HG02798 (cell line): ENCODE measurements at regions not wholly inside any gene's neighbourhood (a gene's known extent, or its start where the extent isn't known, plus 50 kb on each side); places are given as distances from the start of the nearest gene placed in this dataset.

Source experiments
- ATAC-seq: cut with Tn5 transposase; IDR thresholded peaks from one replicate; pipeline ENCODE4 v1.9.1; 2021; ENCODE audit warnings: mild to moderate bottlenecking; ENCODE audit not compliant: unreplicated experiment, poor library complexity

- no peak for ATAC-seq
Measured at GRCh38 chr3:177469216-177469615, 271.9 kb upstream of the TBL1XR1 start.

GRCh38 chr3:177470197-177470941 lies 273.1 kb upstream of the TBL1XR1 start:
- ATAC-seq = no peak

GRCh38 chr3:177471733-177472480 lies 274.6 kb upstream of the TBL1XR1 start:
- ATAC-seq = no peak

- no peak for ATAC-seq
Measured at GRCh38 chr3:177473184-177473583, 275.9 kb upstream of the TBL1XR1 start.

GRCh38 chr3:177473903-177474302 lies 276.6 kb upstream of the TBL1XR1 start:
- ATAC-seq = no peak

GRCh38 chr3:177474652-177475355 lies 277.5 kb upstream of the TBL1XR1 start:
- no peak for ATAC-seq

- no peak for ATAC-seq
Measured at GRCh38 chr3:177475356-177475665, 278.0 kb upstream of the TBL1XR1 start.

GRCh38 chr3:177476495-177476894 lies 279.2 kb upstream of the TBL1XR1 start:
- ATAC-seq = no peak

GRCh38 chr3:177476921-177477435 lies 279.7 kb upstream of the TBL1XR1 start:
- no peak for ATAC-seq

GRCh38 chr3:177478170-177478867 lies 281.0 kb upstream of the TBL1XR1 start:
- no peak for ATAC-seq

GRCh38 chr3:177479630-177480029 lies 282.3 kb upstream of the TBL1XR1 start:
- ATAC-seq = no peak

- no peak for ATAC-seq
Measured at GRCh38 chr3:177481329-177481728, 284.0 kb upstream of the TBL1XR1 start.

GRCh38 chr3:177482048-177482691 lies 284.9 kb upstream of the TBL1XR1 start:
- ATAC-seq = no peak

GRCh38 chr3:177483182-177483967 lies 286.1 kb upstream of the TBL1XR1 start:
- no peak for ATAC-seq

GRCh38 chr3:177484206-177484605 lies 286.9 kb upstream of the TBL1XR1 start:
- ATAC-seq = no peak

GRCh38 chr3:177484926-177485325 lies 287.6 kb upstream of the TBL1XR1 start:
- ATAC-seq = no peak

- no peak for ATAC-seq
Measured at GRCh38 chr3:177487635-177488186, 290.4 kb upstream of the TBL1XR1 start.

GRCh38 chr3:177488740-177489139 lies 291.5 kb upstream of the TBL1XR1 start:
- ATAC-seq = no peak

- no peak for ATAC-seq
Measured at GRCh38 chr3:177490626-177491025, 293.3 kb upstream of the TBL1XR1 start.
